ENCODE measurements at regions not wholly inside any gene's neighbourhood (a gene's known extent, or its start where the extent isn't known, plus 50 kb on each side); places are given as distances from the start of the nearest gene placed in this dataset.

- Histone ChIP-seq H3K27ac (no peak overlapping the region), H3K79me2 (no peaks in the 10 kb centered on the region), H2AFZ (no peak overlapping the region), H3K9me3 (ENCODE audit: control insufficient read depth, low read length) (no peaks in the 10 kb centered on the region), H3K36me3 (ENCODE audit: control insufficient read depth, insufficient read depth, low read length) (no peaks in the 10 kb centered on the region), H3K4me3 (ENCODE audit: low read depth, low read length) (no peak overlapping the region), H3K27me3 (ENCODE audit: control insufficient read depth, insufficient read depth, low read length) (no peaks in the 10 kb centered on the region), H3K4me2 (ENCODE audit: low read length) (no peak overlapping the region), H3K9ac (no peak overlapping the region), H3K4me1 (no peaks in the 10 kb centered on the region)
- TF ChIP-seq CTCF (IDR thresholded peaks at IDR 0.05): no peak
These were observed 144.6 kb downstream of the CDC42EP3 start for GRCh38 chr2:37526856-37527255.

GRCh38 chr2:37527361-37527760 is 144.1 kb downstream of the CDC42EP3 start:
- Histone ChIP-seq H3K4me1 (no peaks in the 10 kb centered on the region), H3K4me3 (ENCODE audit: low read depth, low read length) (no peak overlapping the region), H2AFZ (no peak overlapping the region), H3K27me3 (ENCODE audit: control insufficient read depth, insufficient read depth, low read length) (no peaks in the 10 kb centered on the region), H3K4me2 (ENCODE audit: low read length) (no peak overlapping the region), H3K79me2 (no peaks in the 10 kb centered on the region), H3K9ac (no peak overlapping the region), H3K27ac (no peak overlapping the region), H3K36me3 (ENCODE audit: control insufficient read depth, insufficient read depth, low read length) (no peaks in the 10 kb centered on the region), H3K9me3 (ENCODE audit: control insufficient read depth, low read length) (no peaks in the 10 kb centered on the region)
- TF ChIP-seq CTCF (IDR thresholded peaks at IDR 0.05): no peak

GRCh38 chr2:37529830-37530415 is 141.5 kb downstream of the CDC42EP3 start:
- Histone ChIP-seq H3K4me3 (ENCODE audit: low read depth, low read length) (no peak overlapping the region), H3K4me1 (no peaks in the 10 kb centered on the region), H3K4me2 (ENCODE audit: low read length) (no peak overlapping the region), H3K9me3 (ENCODE audit: control insufficient read depth, low read length) (no peaks in the 10 kb centered on the region), H3K36me3 (ENCODE audit: control insufficient read depth, insufficient read depth, low read length) (no peaks in the 10 kb centered on the region), H3K79me2 (no peaks in the 10 kb centered on the region), H3K9ac (no peak overlapping the region), H3K27me3 (ENCODE audit: control insufficient read depth, insufficient read depth, low read length) (no peaks in the 10 kb centered on the region), H3K27ac (no peak overlapping the region), H2AFZ (no peak overlapping the region)
- TF ChIP-seq CTCF (IDR thresholded peaks at IDR 0.05): no peak

GRCh38 chr2:37532503-37532902 is 138.9 kb downstream of the CDC42EP3 start:
- Histone ChIP-seq H3K4me1 (no peaks in the 10 kb centered on the region), H3K79me2 (no peaks in the 10 kb centered on the region), H3K4me2 (ENCODE audit: low read length) (no peak overlapping the region), H3K9ac (no peak overlapping the region), H3K27ac (no peak overlapping the region), H2AFZ (no peak overlapping the region), H3K4me3 (ENCODE audit: low read depth, low read length) (no peak overlapping the region), H3K36me3 (ENCODE audit: control insufficient read depth, insufficient read depth, low read length) (no peaks in the 10 kb centered on the region), H3K27me3 (ENCODE audit: control insufficient read depth, insufficient read depth, low read length) (no peaks in the 10 kb centered on the region), H3K9me3 (ENCODE audit: control insufficient read depth, low read length) (no peaks in the 10 kb centered on the region)
- TF ChIP-seq CTCF (IDR thresholded peaks at IDR 0.05): no peak

GRCh38 chr2:37537316-37537715 is 134.1 kb downstream of the CDC42EP3 start:
- Histone ChIP-seq H3K27ac (no peak overlapping the region), H3K27me3 (ENCODE audit: control insufficient read depth, insufficient read depth, low read length) (no peaks in the 10 kb centered on the region), H3K9ac (no peak overlapping the region), H3K4me3 (ENCODE audit: low read depth, low read length) (no peak overlapping the region), H3K79me2 (no peaks in the 10 kb centered on the region), H3K36me3 (ENCODE audit: control insufficient read depth, insufficient read depth, low read length) (no peaks in the 10 kb centered on the region), H3K4me1 (no peaks in the 10 kb centered on the region), H2AFZ (no peak overlapping the region), H3K9me3 (ENCODE audit: control insufficient read depth, low read length) (no peaks in the 10 kb centered on the region), H3K4me2 (ENCODE audit: low read length) (no peak overlapping the region)
- no peak for TF ChIP-seq CTCF (IDR thresholded peaks at IDR 0.05)

Data from parathyroid adenoma (tissue), 2 donors.